H1 (cell line): ENCODE measurements at regions not wholly inside any gene's neighbourhood (a gene's known extent, or its start where the extent isn't known, plus 50 kb on each side); places are given as distances from the start of the nearest gene placed in this dataset.

Source experiments
- CTCF ChIA-PET: fragments of 300-600 bp; sonication (Branson Sonifier 250); formaldehyde crosslinking; loops from one replicate; lab custom pipeline; 2021; ENCODE audit not compliant: partially characterized antibody; lab: Charles Lee
- POLR2A ChIA-PET: fragments of 300-600 bp; sonication (Branson Sonifier 250); formaldehyde crosslinking; loops from one replicate; lab custom pipeline; 2021; ENCODE audit warnings: inconsistent platforms; ENCODE audit not compliant: partially characterized antibody; lab: Charles Lee
- DNase-seq, 2 experiments: peaks; one replicate each; pipeline versions ENCODE4 v3.0.0 to v3.0.0-alpha.2; 2010 to 2022; ENCODE audit warnings: low spot score in 2 of 2, low read depth in 1 of 2, mixed read lengths in 1 of 2
- FAIRE-seq: peaks from 2 replicates; lab custom pipeline; 2011; peaks lifted over from hg19 to GRCh38; lab: Jason Lieb, UNC
- H2AFZ ChIP-seq: 2 replicates; pipeline ENCODE4 v1.8.1; 2012; ENCODE audit warnings: low read length, inconsistent platforms
- H2AK5ac ChIP-seq: 2 replicates; pipeline ENCODE4 v1.6.1; 2013; ENCODE audit warnings: low read depth, low read length
- H2BK120ac ChIP-seq: replicated peaks from 2 replicates; pipeline ENCODE3; 2013; ENCODE audit warnings: low read depth, low read length, inconsistent platforms
- H2BK12ac ChIP-seq: 2 replicates; pipeline ENCODE4 v1.6.1; 2013; ENCODE audit warnings: low read depth, low read length
- H2BK15ac ChIP-seq: 2 replicates; pipeline ENCODE4 v1.6.1; 2013; ENCODE audit warnings: low read length
- H2BK20ac ChIP-seq: 2 replicates; pipeline ENCODE4 v1.6.1; 2013; ENCODE audit warnings: low read length
- H2BK5ac ChIP-seq: 2 replicates; pipeline ENCODE4 v1.6.1; 2013; ENCODE audit warnings: low read depth, low read length
- H3K14ac ChIP-seq: 2 replicates; pipeline ENCODE4 v1.6.1; 2013; ENCODE audit warnings: inconsistent platforms; ENCODE audit not compliant: insufficient read length
- H3K18ac ChIP-seq: 2 replicates; pipeline ENCODE4 v1.6.1; 2013; ENCODE audit warnings: low read length; ENCODE audit errors: extremely low read depth
- H3K23ac ChIP-seq: 2 replicates; pipeline ENCODE4 v1.6.1; 2013; ENCODE audit warnings: inconsistent platforms; ENCODE audit not compliant: insufficient read length
- H3K23me2 ChIP-seq: 2 replicates; pipeline ENCODE4 v1.6.1; 2013; ENCODE audit warnings: low read depth, low read length
- H3K27ac ChIP-seq: 2 replicates; pipeline ENCODE4 v1.6.1; 2011; ENCODE audit warnings: low read depth, low read length, inconsistent platforms
- H3K27me3 ChIP-seq, 4 experiments: replicated peaks in 1 of 4; 1 replicate in 1 of 4; 2 replicates in 3 of 4; pipeline versions ENCODE4 v1.6.1 to v1.8.1; 2011 to 2013; ENCODE audit warnings: low read length in 3 of 4, mild to moderate bottlenecking in 3 of 4, inconsistent platforms in 2 of 4, mixed read lengths in 2 of 4, moderate library complexity in 1 of 4; ENCODE audit not compliant: control insufficient read depth in 3 of 4, insufficient read depth in 3 of 4; ENCODE audit errors: extremely low read depth in 1 of 4
- H3K36me3 ChIP-seq, 4 experiments: 2 replicates each; pipeline versions ENCODE4 v1.6.1 to v1.8.1; 2011 to 2013; ENCODE audit warnings: mild to moderate bottlenecking in 4 of 4, low read length in 3 of 4, moderate library complexity in 2 of 4, control low read depth in 1 of 4, inconsistent platforms in 1 of 4; ENCODE audit not compliant: insufficient read depth in 4 of 4, control insufficient read depth in 2 of 4
- H3K4ac ChIP-seq: replicated peaks from 2 replicates; pipeline ENCODE3; 2013; ENCODE audit warnings: low read length, low read depth, mixed read lengths, inconsistent platforms; ENCODE audit not compliant: insufficient read length
- H3K4me1 ChIP-seq, 4 experiments: replicated peaks in 1 of 4; 1 replicate in 1 of 4; 2 replicates in 3 of 4; pipeline versions ENCODE4 v1.6.1 to v1.8.1; 2011 to 2013; ENCODE audit warnings: low read length in 3 of 4, inconsistent platforms in 2 of 4, mixed read lengths in 1 of 4; ENCODE audit not compliant: insufficient read depth in 4 of 4, control insufficient read depth in 3 of 4
- H3K4me2 ChIP-seq, 2 experiments: 2 replicates each; pipeline versions ENCODE4 v1.6.1 to v1.8.1; 2011 to 2013; ENCODE audit warnings: low read depth in 2 of 2, low read length in 2 of 2, control low read depth in 1 of 2, inconsistent platforms in 1 of 2, mild to moderate bottlenecking in 1 of 2; ENCODE audit not compliant: insufficient read depth in 1 of 2
- H3K4me3 ChIP-seq, 4 experiments: fragments of 200-600, 300-600 bp in 1 of 4; sonication (generic), shearing (Covaris generic), sonication (Bioruptor Twin) in 1 of 4; 2 replicates each; pipeline versions ENCODE4 v1.5.1 to v1.8.1; 2011 to 2016; ENCODE audit warnings: low read length in 4 of 4, low read depth in 3 of 4, control low read depth in 2 of 4, inconsistent platforms in 2 of 4, mild to moderate bottlenecking in 2 of 4, mixed read lengths in 1 of 4, moderate library complexity in 1 of 4; ENCODE audit not compliant: insufficient read depth in 2 of 4; ENCODE audit errors: extremely low read depth in 1 of 4
- H3K56ac ChIP-seq: replicated peaks from 2 replicates; pipeline ENCODE3; 2013; ENCODE audit warnings: low read depth, mild to moderate bottlenecking, mixed read lengths, low read length, inconsistent platforms; ENCODE audit not compliant: insufficient read length
- H3K79me1 ChIP-seq: 2 replicates; pipeline ENCODE4 v1.6.1; 2013; ENCODE audit warnings: low read depth, low read length, control low read depth
- H3K79me2 ChIP-seq, 2 experiments: 2 replicates each; pipeline versions ENCODE4 v1.6.1 to v1.8.1; 2012 to 2013; ENCODE audit warnings: low read length in 2 of 2, mild to moderate bottlenecking in 2 of 2, inconsistent platforms in 1 of 2; ENCODE audit not compliant: insufficient read depth in 2 of 2, control insufficient read depth in 1 of 2
- H3K9ac ChIP-seq, 4 experiments: replicated peaks in 1 of 4; 1 replicate in 1 of 4; 2 replicates in 3 of 4; pipeline versions ENCODE4 v1.6.1 to v1.8.1; 2011 to 2013; ENCODE audit warnings: low read depth in 3 of 4, low read length in 3 of 4, control low read depth in 2 of 4, mild to moderate bottlenecking in 2 of 4, moderate library complexity in 2 of 4, inconsistent platforms in 1 of 4; ENCODE audit errors: extremely low read depth in 1 of 4
- H3K9me3 ChIP-seq, 2 experiments: 2 replicates each; pipeline versions ENCODE4 v1.6.1 to v1.8.1; 2012 to 2013; ENCODE audit warnings: mild to moderate bottlenecking in 2 of 2, moderate library complexity in 2 of 2, control low read depth in 1 of 2, inconsistent platforms in 1 of 2, low read depth in 1 of 2, low read length in 1 of 2, mixed read lengths in 1 of 2; ENCODE audit not compliant: insufficient read depth in 2 of 2
- H4K20me1 ChIP-seq, 2 experiments: replicated peaks in 1 of 2; 2 replicates each; pipeline versions ENCODE3 to v1.8.1; 2011 to 2013; ENCODE audit warnings: inconsistent platforms in 2 of 2, low read length in 2 of 2, mild to moderate bottlenecking in 1 of 2; ENCODE audit not compliant: insufficient read depth in 2 of 2, control insufficient read depth in 1 of 2
- H4K5ac ChIP-seq: 2 replicates; pipeline ENCODE4 v1.6.1; 2013; ENCODE audit warnings: low read length, low read depth, mixed read lengths, inconsistent platforms; ENCODE audit not compliant: insufficient read length
- H4K8ac ChIP-seq: 2 replicates; pipeline ENCODE4 v1.8.0; 2013; ENCODE audit warnings: mild to moderate bottlenecking, moderate library complexity, low read length, inconsistent platforms; ENCODE audit not compliant: insufficient read depth; ENCODE audit errors: extremely low read depth
- H4K91ac ChIP-seq: replicated peaks from 2 replicates; pipeline ENCODE3; 2013; ENCODE audit warnings: low read length, mixed read lengths, inconsistent platforms; ENCODE audit not compliant: insufficient read length
- BRCA1 ChIP-seq: IDR thresholded peaks from 2 replicates; pipeline ENCODE4 v1.6.1; 2012; ENCODE audit warnings: low read depth, low read length, improper control_type of control experiment
- TCF12 ChIP-seq: IDR thresholded peaks from 2 replicates; pipeline ENCODE4 v1.6.1; 2011; ENCODE audit warnings: low read depth, mild to moderate bottlenecking, low read length
- WGBS, 2 experiments: shearing (Covaris generic) in 1 of 2; methylation state at CpG; one replicate each; pipeline versions ENCODE4 v1.1.6 to v1.1.7; 2013 to 2015; ENCODE audit warnings: low lambda C conversion rate in 2 of 2, mixed read lengths in 2 of 2, inconsistent platforms in 1 of 2, low coverage in 1 of 2, missing lambda C conversion rate in 1 of 2; ENCODE audit not compliant: insufficient replicate concordance in 2 of 2, insufficient coverage in 1 of 2, insufficient read length in 1 of 2; ENCODE audit errors: extremely low coverage in 1 of 2, missing lambda C conversion rate in 1 of 2; 5-methylcytosine and 5-hydroxymethylcytosine counted together

GRCh38 chr11:106179048-106179447 lies 101.6 kb downstream of the AASDHPPT start:
- no peak overlapping the region for H3K27ac ChIP-seq
- no peak overlapping the region for H2AFZ ChIP-seq
- H2BK5ac ChIP-seq = no peak overlapping the region
- no peaks in the 10 kb centered on the region for H3K23me2 ChIP-seq
- ChIA-PET POLR2A (no interaction called here), CTCF (no interaction called here)
- no peaks in the 10 kb centered on the region for H3K9me3 ChIP-seq
- no peaks in the 10 kb centered on the region for H3K79me1 ChIP-seq
- no peak overlapping the region for H2BK120ac ChIP-seq
- H3K56ac ChIP-seq = no peak overlapping the region
- no peak overlapping the region for H2BK12ac ChIP-seq
- FAIRE-seq = no peak
- 72% methylated on average over 1 of the region's 1 CpG; no CpG with 5 or more reads in 1 of the 2 experiments for whole genome bisulfite sequencing, 2 experiments
- H4K8ac ChIP-seq = no peak overlapping the region
- no peak overlapping the region for H2BK20ac ChIP-seq
- no peaks in the 10 kb centered on the region for H3K79me2 ChIP-seq
- DNase-seq = no peak
- no peak overlapping the region for H4K5ac ChIP-seq
- no peak overlapping the region for H2BK15ac ChIP-seq
- H3K36me3 ChIP-seq = no peaks in the 10 kb centered on the region
- H3K4me2 ChIP-seq = no peak overlapping the region
- H3K18ac ChIP-seq = no peak overlapping the region
- TF ChIP-seq TCF12 (no peak), BRCA1 (no peak)
- H2AK5ac ChIP-seq = no peak overlapping the region
- H3K14ac ChIP-seq = no peak overlapping the region
- no peak overlapping the region for H4K91ac ChIP-seq
- H4K20me1 ChIP-seq = no peaks in the 10 kb centered on the region
- H3K9ac ChIP-seq = no peak overlapping the region
- H3K4me3 ChIP-seq = no peak overlapping the region
- H3K4ac ChIP-seq = no peak overlapping the region
- H3K23ac ChIP-seq = no peak overlapping the region
- no peaks in the 10 kb centered on the region for H3K27me3 ChIP-seq
- H3K4me1 ChIP-seq = peaks cover 0 to 5% (median 2%) of the 10 kb centered on the region in 4 experiments; a peak in 2 of 7 replicates
